ENCODE measurements at regions not wholly inside any gene's neighbourhood (a gene's known extent, or its start where the extent isn't known, plus 50 kb on each side); places are given as distances from the start of the nearest gene placed in this dataset.

GRCh38 chr13:108433976-108434755 lies 164.6 kb downstream of the TNFSF13B start:
- Histone ChIP-seq H3K27ac (ENCODE audit: low read length) (no peak overlapping the region), H3K27me3 (ENCODE audit: low read length) (peaks cover 13% of the 10 kb centered on the region), H3K4me2 (ENCODE audit: low read length) (no peak overlapping the region), H3F3A (ENCODE audit: low read length, unreplicated experiment) (no peaks in the 10 kb centered on the region), H3K9me2 (replicated peaks; ENCODE audit: low read length) (no peaks in the 10 kb centered on the region), H3K36me3 (ENCODE audit: low read depth, low read length) (no peaks in the 10 kb centered on the region), H3K9ac (ENCODE audit: low read length) (no peak overlapping the region), H3K4me3 (ENCODE audit: low read length) (no peak overlapping the region), H3K9me3 (ENCODE audit: low read length) (no peaks in the 10 kb centered on the region), H3K4me1 (ENCODE audit: insufficient read depth, low read length) (no peaks in the 10 kb centered on the region), H2AFZ (ENCODE audit: low read length) (no peak overlapping the region), H4K20me1 (ENCODE audit: low read length) (no peaks in the 10 kb centered on the region), H3K79me2 (ENCODE audit: low read length) (no peaks in the 10 kb centered on the region)
- no peak for TF ChIP-seq CTCF (conservative IDR thresholded peaks at IDR 0.05; ENCODE audit: low read depth, low read length)
- no peak for TF ChIP-seq EZH2phosphoT487 (IDR thresholded peaks at IDR 0.05; ENCODE audit: borderline replicate concordance, low read length)
- no peak for TF ChIP-seq EZH2 (IDR thresholded peaks at IDR 0.05; ENCODE audit: low read length, unreplicated experiment)
- POLR2A ChIA-PET (ENCODE audit: unreplicated experiment), result no interaction called here
- CTCF ChIA-PET, result no interaction called here
- ATAC-seq (no peak), DNase-seq (no peak)
- intact Hi-C loops (cut with micrococcal nuclease), result no loop called here
- BruUV-seq (replicated peaks), result no TSS peak

GRCh38 chr13:108435393-108436149 lies 166.1 kb downstream of the TNFSF13B start:
- no peaks in the 10 kb centered on the region for H3K36me3 ChIP-seq (ENCODE audit: low read depth, low read length)
- H3K9ac ChIP-seq (ENCODE audit: low read length), result no peak overlapping the region
- DNase-seq (no peak), ATAC-seq (no peak)
- H3K9me2 ChIP-seq (replicated peaks; ENCODE audit: low read length), result no peaks in the 10 kb centered on the region
- no peak overlapping the region for H2AFZ ChIP-seq (ENCODE audit: low read length)
- H3K27me3 ChIP-seq (ENCODE audit: low read length), result peaks cover 20% of the 10 kb centered on the region; the same call in 1 of the 2 replicates
- no peak overlapping the region for H3K4me2 ChIP-seq (ENCODE audit: low read length)
- no peaks in the 10 kb centered on the region for H3F3A ChIP-seq (ENCODE audit: low read length, unreplicated experiment)
- POLR2A ChIA-PET (ENCODE audit: unreplicated experiment), result interaction anchor here (0.6 kb wide), 1 partner anchor 379 kb away, joined by 3 read pairs; no protein-coding TSS in a partner anchor
- H3K79me2 ChIP-seq (ENCODE audit: low read length), result no peaks in the 10 kb centered on the region
- intact Hi-C loops (cut with micrococcal nuclease), result no loop called here
- CTCF ChIA-PET, result no interaction called here
- H3K4me3 ChIP-seq (ENCODE audit: low read length), result no peak overlapping the region
- no TSS peak for BruUV-seq (replicated peaks)
- H3K4me1 ChIP-seq (ENCODE audit: insufficient read depth, low read length), result no peaks in the 10 kb centered on the region
- no peak for TF ChIP-seq CTCF (conservative IDR thresholded peaks at IDR 0.05; ENCODE audit: low read depth, low read length)
- no peak for TF ChIP-seq EZH2phosphoT487 (IDR thresholded peaks at IDR 0.05; ENCODE audit: borderline replicate concordance, low read length)
- no peak for TF ChIP-seq EZH2 (IDR thresholded peaks at IDR 0.05; ENCODE audit: low read length, unreplicated experiment)
- no peaks in the 10 kb centered on the region for H4K20me1 ChIP-seq (ENCODE audit: low read length)
- H3K9me3 ChIP-seq (ENCODE audit: low read length), result no peaks in the 10 kb centered on the region
- no peak overlapping the region for H3K27ac ChIP-seq (ENCODE audit: low read length)

GRCh38 chr13:108437496-108437895 lies 168.0 kb downstream of the TNFSF13B start:
- no peak overlapping the region for H2AFZ ChIP-seq (ENCODE audit: low read length)
- no peak for TF ChIP-seq CTCF (conservative IDR thresholded peaks at IDR 0.05; ENCODE audit: low read depth, low read length)
- no peak for TF ChIP-seq EZH2phosphoT487 (IDR thresholded peaks at IDR 0.05; ENCODE audit: borderline replicate concordance, low read length)
- no peak for TF ChIP-seq EZH2 (IDR thresholded peaks at IDR 0.05; ENCODE audit: low read length, unreplicated experiment)
- H3K27me3 ChIP-seq (ENCODE audit: low read length), result peaks cover 27% of the 10 kb centered on the region; the same call in 1 of the 2 replicates
- H3F3A ChIP-seq (ENCODE audit: low read length, unreplicated experiment), result no peaks in the 10 kb centered on the region
- intact Hi-C loops (cut with micrococcal nuclease), result no loop called here
- no peaks in the 10 kb centered on the region for H3K4me1 ChIP-seq (ENCODE audit: insufficient read depth, low read length)
- H3K9me2 ChIP-seq (replicated peaks; ENCODE audit: low read length), result no peaks in the 10 kb centered on the region
- H3K9me3 ChIP-seq (ENCODE audit: low read length), result no peaks in the 10 kb centered on the region
- H3K36me3 ChIP-seq (ENCODE audit: low read depth, low read length), result no peaks in the 10 kb centered on the region
- peak; percentile 5 for DNase-seq
- H3K27ac ChIP-seq (ENCODE audit: low read length), result no peak overlapping the region
- no peaks in the 10 kb centered on the region for H3K79me2 ChIP-seq (ENCODE audit: low read length)
- H3K9ac ChIP-seq (ENCODE audit: low read length), result no peak overlapping the region
- H3K4me2 ChIP-seq (ENCODE audit: low read length), result no peak overlapping the region
- no peak overlapping the region for H3K4me3 ChIP-seq (ENCODE audit: low read length)
- CTCF ChIA-PET, result no interaction called here
- POLR2A ChIA-PET (ENCODE audit: unreplicated experiment), result no interaction called here
- ATAC-seq, result no peak
- no TSS peak for BruUV-seq (replicated peaks)
- no peaks in the 10 kb centered on the region for H4K20me1 ChIP-seq (ENCODE audit: low read length)
